Astrocyte (in vitro differentiated cells and primary cell): ENCODE measurements at regions not wholly inside any gene's neighbourhood (a gene's known extent, or its start where the extent isn't known, plus 50 kb on each side); places are given as distances from the start of the nearest gene placed in this dataset.

Source experiments
- DNase-seq: peaks from one replicate; pipeline ENCODE4 v3.0.0-alpha.2; 2010; ENCODE audit warnings: low read depth
- FAIRE-seq: peaks from 2 replicates; lab custom pipeline; 2011; peaks lifted over from hg19 to GRCh38; lab: Jason Lieb, UNC
- H2AFZ ChIP-seq: 2 replicates; pipeline ENCODE4 v1.6.0; 2012; ENCODE audit warnings: low read depth, low read length, inconsistent platforms
- H3K27ac ChIP-seq: 2 replicates; pipeline ENCODE4 v1.5.1; 2011; ENCODE audit warnings: low read depth, low read length, inconsistent platforms
- H3K27me3 ChIP-seq: 2 replicates; pipeline ENCODE4 v1.6.0; 2011; ENCODE audit warnings: low read length, inconsistent platforms; ENCODE audit not compliant: insufficient read depth
- H3K36me3 ChIP-seq: 2 replicates; pipeline ENCODE4 v1.5.1; 2011; ENCODE audit warnings: low read length, inconsistent platforms; ENCODE audit not compliant: insufficient read depth
- H3K4me1 ChIP-seq: 2 replicates; pipeline ENCODE4 v1.5.1; 2011; ENCODE audit warnings: low read length, inconsistent platforms; ENCODE audit not compliant: insufficient read depth
- H3K4me2 ChIP-seq: 2 replicates; pipeline ENCODE4 v1.6.0; 2012; ENCODE audit warnings: low read length, inconsistent platforms
- H3K4me3 ChIP-seq: 2 replicates; pipeline ENCODE4 v1.5.1; 2011; ENCODE audit warnings: low read depth, mild to moderate bottlenecking, low read length, inconsistent platforms; ENCODE audit not compliant: insufficient read depth
- H3K79me2 ChIP-seq: 2 replicates; pipeline ENCODE4 v1.6.0; 2012; ENCODE audit warnings: mild to moderate bottlenecking, low read length, inconsistent platforms; ENCODE audit not compliant: insufficient read depth
- H3K9ac ChIP-seq: 2 replicates; pipeline ENCODE4 v1.6.0; 2012; ENCODE audit warnings: mild to moderate bottlenecking, low read length, inconsistent platforms
- H3K9me3 ChIP-seq: 2 replicates; pipeline ENCODE4 v1.5.1; 2012; ENCODE audit warnings: low read depth, mild to moderate bottlenecking, low read length, inconsistent platforms; ENCODE audit not compliant: insufficient read depth
- H4K20me1 ChIP-seq: 2 replicates; pipeline ENCODE4 v1.6.0; 2012; ENCODE audit warnings: low read length, inconsistent platforms; ENCODE audit not compliant: insufficient read depth
- H3K27ac Mint-ChIP-seq: one replicate; pipeline ENCODE4 v1.8.0; 2021; ENCODE audit warnings: mild to moderate bottlenecking, mixed read lengths; ENCODE audit not compliant: unreplicated experiment
- H3K27me3 Mint-ChIP-seq: one replicate; pipeline ENCODE4 v1.8.0; 2021; ENCODE audit warnings: low read depth, mixed read lengths; ENCODE audit not compliant: unreplicated experiment
- H3K36me3 Mint-ChIP-seq: one replicate; pipeline ENCODE4 v1.8.0; 2021; ENCODE audit warnings: low read depth, mixed read lengths; ENCODE audit not compliant: unreplicated experiment
- H3K4me1 Mint-ChIP-seq: one replicate; pipeline ENCODE4 v1.8.0; 2021; ENCODE audit warnings: low read depth, mixed read lengths; ENCODE audit not compliant: unreplicated experiment
- H3K4me3 Mint-ChIP-seq: one replicate; pipeline ENCODE4 v1.8.0; 2021; ENCODE audit warnings: mild to moderate bottlenecking, moderate library complexity, mixed read lengths; ENCODE audit not compliant: unreplicated experiment
- H3K9me3 Mint-ChIP-seq: one replicate; pipeline ENCODE4 v1.8.0; 2021; ENCODE audit warnings: mild to moderate bottlenecking, mixed read lengths; ENCODE audit not compliant: unreplicated experiment
- EZH2 ChIP-seq: IDR thresholded peaks from 2 replicates; pipeline ENCODE4 v1.6.1; 2012; ENCODE audit warnings: mild to moderate bottlenecking, low read length, inconsistent platforms; ENCODE audit not compliant: insufficient read depth
- TF ChIP-seq, protein P1 (sequence below): IDR thresholded peaks from 2 replicates; pipeline ENCODE4 v1.5.1; 2011; ENCODE audit warnings: low read depth, mild to moderate bottlenecking, inconsistent platforms, low read length, moderate library complexity; ENCODE audit not compliant: insufficient read depth

GRCh38 chr4:107349732-107350131 lies 313.6 kb upstream of the DKK2 start:
- Mint-ChIP-seq H3K27ac (peak overlapping the region; percentile 63), H3K36me3 (peaks cover 2% of the 10 kb centered on the region), H3K4me1 (peaks cover 40% of the 10 kb centered on the region), H3K4me3 (peak overlapping the region; percentile 7), H3K9me3 (peaks cover 4% of the 10 kb centered on the region), H3K27me3 (no peaks in the 10 kb centered on the region)
- peak overlapping the region; percentile 63 for H3K4me2 ChIP-seq
- no peaks in the 10 kb centered on the region for H4K20me1 ChIP-seq
- TF ChIP-seq, protein P1, sequence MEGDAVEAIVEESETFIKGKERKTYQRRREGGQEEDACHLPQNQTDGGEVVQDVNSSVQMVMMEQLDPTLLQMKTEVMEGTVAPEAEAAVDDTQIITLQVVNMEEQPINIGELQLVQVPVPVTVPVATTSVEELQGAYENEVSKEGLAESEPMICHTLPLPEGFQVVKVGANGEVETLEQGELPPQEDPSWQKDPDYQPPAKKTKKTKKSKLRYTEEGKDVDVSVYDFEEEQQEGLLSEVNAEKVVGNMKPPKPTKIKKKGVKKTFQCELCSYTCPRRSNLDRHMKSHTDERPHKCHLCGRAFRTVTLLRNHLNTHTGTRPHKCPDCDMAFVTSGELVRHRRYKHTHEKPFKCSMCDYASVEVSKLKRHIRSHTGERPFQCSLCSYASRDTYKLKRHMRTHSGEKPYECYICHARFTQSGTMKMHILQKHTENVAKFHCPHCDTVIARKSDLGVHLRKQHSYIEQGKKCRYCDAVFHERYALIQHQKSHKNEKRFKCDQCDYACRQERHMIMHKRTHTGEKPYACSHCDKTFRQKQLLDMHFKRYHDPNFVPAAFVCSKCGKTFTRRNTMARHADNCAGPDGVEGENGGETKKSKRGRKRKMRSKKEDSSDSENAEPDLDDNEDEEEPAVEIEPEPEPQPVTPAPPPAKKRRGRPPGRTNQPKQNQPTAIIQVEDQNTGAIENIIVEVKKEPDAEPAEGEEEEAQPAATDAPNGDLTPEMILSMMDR = no peak
- TF ChIP-seq EZH2 = no peak
- no peak for FAIRE-seq
- no peaks in the 10 kb centered on the region for H3K36me3 ChIP-seq
- H3K27ac ChIP-seq = no peak overlapping the region
- H3K27me3 ChIP-seq = no peaks in the 10 kb centered on the region
- H2AFZ ChIP-seq = no peak overlapping the region
- no peaks in the 10 kb centered on the region for H3K79me2 ChIP-seq
- no peaks in the 10 kb centered on the region for H3K9me3 ChIP-seq
- peaks cover 3% of the 10 kb centered on the region for H3K4me1 ChIP-seq
- H3K9ac ChIP-seq = no peak overlapping the region
- DNase-seq = no peak
- H3K4me3 ChIP-seq = no peak overlapping the region

DNA sequence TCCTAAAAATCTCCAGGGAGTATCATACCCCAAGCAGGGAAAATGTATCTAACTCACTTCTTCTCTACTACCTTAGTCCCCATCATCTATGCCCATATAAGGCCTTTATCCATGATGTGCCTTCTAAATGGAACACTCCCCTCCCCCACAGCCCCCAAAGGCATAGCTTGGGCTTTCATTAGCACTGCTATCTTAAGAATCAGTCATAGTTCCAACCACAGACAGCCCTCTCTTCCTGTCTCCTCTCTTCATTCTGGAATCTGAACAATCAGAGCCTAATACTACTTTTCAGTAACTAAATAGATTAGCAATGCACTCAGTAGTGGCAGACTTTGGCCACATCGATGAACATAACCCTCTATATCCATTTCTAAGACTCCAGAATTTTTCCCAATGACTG lies 313.2 kb upstream of the DKK2 start:
- H3K27me3 ChIP-seq = no peaks in the 10 kb centered on the region
- no peak overlapping the region for H3K27ac ChIP-seq
- Mint-ChIP-seq H3K36me3 (peaks cover 2% of the 10 kb centered on the region), H3K27ac (peak overlapping the region; percentile 63), H3K9me3 (peaks cover 4% of the 10 kb centered on the region), H3K4me1 (peaks cover 40% of the 10 kb centered on the region), H3K4me3 (no peak overlapping the region), H3K27me3 (no peaks in the 10 kb centered on the region)
- FAIRE-seq = peak; percentile 37
- no peak overlapping the region for H3K4me3 ChIP-seq
- peak overlapping the region; percentile 24 for H2AFZ ChIP-seq
- DNase-seq = peak; percentile 74
- H3K9ac ChIP-seq = no peak overlapping the region
- H3K79me2 ChIP-seq = no peaks in the 10 kb centered on the region
- peaks cover 3% of the 10 kb centered on the region for H3K4me1 ChIP-seq
- TF ChIP-seq, protein P1 = no peak
- TF ChIP-seq EZH2 = no peak
- H3K9me3 ChIP-seq = no peaks in the 10 kb centered on the region
- H4K20me1 ChIP-seq = no peaks in the 10 kb centered on the region
- peak overlapping the region; percentile 63 for H3K4me2 ChIP-seq
- no peaks in the 10 kb centered on the region for H3K36me3 ChIP-seq

- FAIRE-seq (peak; percentile 67), DNase-seq (no peak)
- no peak overlapping the region for H2AFZ ChIP-seq
- TF ChIP-seq, protein P1 = no peak
- no peak for TF ChIP-seq EZH2
- peaks cover 40% of the 10 kb centered on the region for H3K4me1 Mint-ChIP-seq
- H3K9ac ChIP-seq = no peak overlapping the region
- H3K36me3 ChIP-seq = no peaks in the 10 kb centered on the region
- no peak overlapping the region for H3K27ac ChIP-seq
- peak overlapping the region; percentile 63 for H3K27ac Mint-ChIP-seq
- no peaks in the 10 kb centered on the region for H3K27me3 ChIP-seq
- H3K36me3 Mint-ChIP-seq = no peaks in the 10 kb centered on the region
- no peak overlapping the region for H3K4me3 Mint-ChIP-seq
- H3K9me3 ChIP-seq = no peaks in the 10 kb centered on the region
- H3K9me3 Mint-ChIP-seq = no peaks in the 10 kb centered on the region
- no peak overlapping the region for H3K4me3 ChIP-seq
- no peak overlapping the region for H3K4me2 ChIP-seq
- no peaks in the 10 kb centered on the region for H4K20me1 ChIP-seq
- no peaks in the 10 kb centered on the region for H3K27me3 Mint-ChIP-seq
- H3K79me2 ChIP-seq = no peaks in the 10 kb centered on the region
- peaks cover 3% of the 10 kb centered on the region for H3K4me1 ChIP-seq
Observed at GRCh38 chr4:107348188-107349050, 312.3 kb upstream of the DKK2 start.
